ENCODE measurements at regions not wholly inside any gene's neighbourhood (a gene's known extent, or its start where the extent isn't known, plus 50 kb on each side); places are given as distances from the start of the nearest gene placed in this dataset.

- no peak for ATAC-seq (ENCODE audit: low read depth)
Measured at GRCh38 chr1:233516732-233517131, 97.2 kb upstream of the KCNK1 start.

GRCh38 chr1:233518344-233518743, 95.6 kb upstream of the KCNK1 start:
- H3K79me2 ChIP-seq (ENCODE audit: control insufficient read depth, insufficient read depth, low read length): no peaks in the 10 kb centered on the region
- no peak overlapping the region for H3K4me3 ChIP-seq (ENCODE audit: control extremely low read depth in 1 of 5, extremely low read depth in 1 of 5, insufficient read depth in 1 of 5, low read depth in 2 of 5, low read length in 4 of 5)
- no peak overlapping the region for H3K27ac Mint-ChIP-seq
- H3K4me1 ChIP-seq (ENCODE audit: control insufficient read depth in 2 of 2, insufficient read depth in 2 of 2, low read length in 2 of 2): no peaks in the 10 kb centered on the region
- no peak for ATAC-seq (ENCODE audit: low read depth)
- no peak overlapping the region for H3K4me3 Mint-ChIP-seq
- no peaks in the 10 kb centered on the region for H3K36me3 ChIP-seq (replicated peaks in 1 of 2; ENCODE audit: control extremely low read depth in 1 of 2, control insufficient read depth in 1 of 2, extremely low read depth in 1 of 2, insufficient read depth in 2 of 2, low read length in 1 of 2)
- ChIA-PET CTCF (interaction anchor here (0.7 kb wide), 1 partner anchor 13 kb away, joined by 3 read pairs; no protein-coding TSS in a partner anchor), POLR2A (no interaction called here)
- H3K9me3 Mint-ChIP-seq (ENCODE audit: insufficient read depth): no peaks in the 10 kb centered on the region
- TF ChIP-seq CTCF (IDR thresholded peaks at IDR 0.05): no peak
- H3K9me3 ChIP-seq (ENCODE audit: control extremely low read depth in 1 of 3, control insufficient read depth in 2 of 3, insufficient read depth in 1 of 3, low read length in 2 of 3): peaks cover 0 to 15% (median 0%) of the 10 kb centered on the region in 3 donors
- no peak overlapping the region for H3K4me2 ChIP-seq (replicated peaks; ENCODE audit: low read depth, low read length, poor library complexity, severe bottlenecking)
- DNase-seq: no peak
- H3K27me3 ChIP-seq (replicated peaks in 1 of 4; ENCODE audit: control extremely low read depth in 1 of 4, control insufficient read depth in 3 of 4, insufficient read depth in 4 of 4, low read length in 3 of 4): peaks cover 0 to 4% (median 0%) of the 10 kb centered on the region in 4 experiments
- no peak overlapping the region for H3K27ac ChIP-seq (ENCODE audit: low read length in 2 of 2)
- WGBS (ENCODE audit: insufficient coverage): 100% methylated on average over 2 of the region's 3 CpGs
- no peaks in the 10 kb centered on the region for H4K20me1 ChIP-seq (ENCODE audit: control insufficient read depth, insufficient read depth, low read length, poor library complexity, severe bottlenecking)
- peaks cover 1% of the 10 kb centered on the region for H3K4me1 Mint-ChIP-seq
- peaks cover 4% of the 10 kb centered on the region for H3K27me3 Mint-ChIP-seq
- no peak overlapping the region for H2AFZ ChIP-seq (ENCODE audit: insufficient read depth, low read depth, low read length, poor library complexity, severe bottlenecking)
- no peak overlapping the region for H3K9ac ChIP-seq (ENCODE audit: low read length)
- intact Hi-C loops (cut with micrococcal nuclease): no loop called here

More at GRCh38 chr1:233516732-233517131, 97.2 kb upstream of the KCNK1 start:
- Histone ChIP-seq H3K36me3 (replicated peaks in 1 of 2; ENCODE audit: control extremely low read depth in 1 of 2, control insufficient read depth in 1 of 2, extremely low read depth in 1 of 2, insufficient read depth in 2 of 2, low read length in 1 of 2) (no peaks in the 10 kb centered on the region), H3K9me3 (ENCODE audit: control extremely low read depth in 1 of 3, control insufficient read depth in 2 of 3, insufficient read depth in 1 of 3, low read length in 2 of 3) (peaks cover 0 to 15% (median 0%) of the 10 kb centered on the region in 3 donors), H3K4me3 (ENCODE audit: control extremely low read depth in 1 of 5, extremely low read depth in 1 of 5, insufficient read depth in 1 of 5, low read depth in 2 of 5, low read length in 4 of 5) (no peak overlapping the region), H3K27ac (ENCODE audit: low read length in 2 of 2) (no peak overlapping the region), H3K79me2 (ENCODE audit: control insufficient read depth, insufficient read depth, low read length) (no peaks in the 10 kb centered on the region), H3K4me2 (replicated peaks; ENCODE audit: low read depth, low read length, poor library complexity, severe bottlenecking) (no peak overlapping the region), H3K9ac (ENCODE audit: low read length) (no peak overlapping the region), H4K20me1 (ENCODE audit: control insufficient read depth, insufficient read depth, low read length, poor library complexity, severe bottlenecking) (no peaks in the 10 kb centered on the region), H2AFZ (ENCODE audit: insufficient read depth, low read depth, low read length, poor library complexity, severe bottlenecking) (no peak overlapping the region), H3K27me3 (replicated peaks in 1 of 4; ENCODE audit: control extremely low read depth in 1 of 4, control insufficient read depth in 3 of 4, insufficient read depth in 4 of 4, low read length in 3 of 4) (peaks cover 0 to 4% (median 0%) of the 10 kb centered on the region in 4 experiments), H3K4me1 (ENCODE audit: control insufficient read depth in 2 of 2, insufficient read depth in 2 of 2, low read length in 2 of 2) (no peaks in the 10 kb centered on the region)
- TF ChIP-seq EZH2 (IDR thresholded peaks at IDR 0.05; ENCODE audit: borderline replicate concordance, insufficient read depth, low read depth, low read length, poor library complexity, severe bottlenecking) (no peak), CTCF (IDR thresholded peaks at IDR 0.05) (no peak)
- POLR2A ChIA-PET: no interaction called here
- Mint-ChIP-seq H3K4me3 (no peak overlapping the region), H3K27me3 (peaks cover 6% of the 10 kb centered on the region), H3K9me3 (ENCODE audit: insufficient read depth) (no peaks in the 10 kb centered on the region), H3K4me1 (peaks cover 1% of the 10 kb centered on the region), H3K27ac (no peak overlapping the region)
- no peak for DNase-seq
- CTCF ChIA-PET: no interaction called here
- intact Hi-C loops (cut with micrococcal nuclease): no loop called here
- WGBS (ENCODE audit: insufficient coverage): 89% methylated on average over 8 of the region's 9 CpGs
